ENCODE measurements at regions not wholly inside any gene's neighbourhood (a gene's known extent, or its start where the extent isn't known, plus 50 kb on each side); places are given as distances from the start of the nearest gene placed in this dataset.

GRCh38 chr16:55217392-55217791 lies 106.6 kb upstream of the IRX6 start:
- H3K36me3 Mint-ChIP-seq (ENCODE audit: low read depth): no peaks in the 10 kb centered on the region
- intact Hi-C loops (cut with micrococcal nuclease): no loop called here
- ATAC-seq (ENCODE audit: low read depth) (no peak), DNase-seq (no peak)
- no peaks in the 10 kb centered on the region for H3K4me1 Mint-ChIP-seq
- no peak overlapping the region for H3K27ac Mint-ChIP-seq
- ChIA-PET CTCF (no interaction called here), POLR2A (no interaction called here)
- no peak for TF ChIP-seq CTCF (IDR thresholded peaks at IDR 0.05)
- H3K27me3 Mint-ChIP-seq: peaks cover 11% of the 10 kb centered on the region
- no peak overlapping the region for H3K4me3 Mint-ChIP-seq
- no peaks in the 10 kb centered on the region for H3K9me3 Mint-ChIP-seq

GRCh38 chr16:55221836-55222235 lies 102.2 kb upstream of the IRX6 start:
- H3K36me3 Mint-ChIP-seq (ENCODE audit: low read depth): no peaks in the 10 kb centered on the region
- H3K4me3 Mint-ChIP-seq: no peak overlapping the region
- TF ChIP-seq CTCF (IDR thresholded peaks at IDR 0.05): no peak
- no peaks in the 10 kb centered on the region for H3K4me1 Mint-ChIP-seq
- DNase-seq (no peak), ATAC-seq (ENCODE audit: low read depth) (no peak)
- H3K27ac Mint-ChIP-seq: no peak overlapping the region
- H3K9me3 Mint-ChIP-seq: peaks cover 11% of the 10 kb centered on the region
- intact Hi-C loops (cut with micrococcal nuclease): no loop called here
- POLR2A ChIA-PET: no interaction called here
- peaks cover 8% of the 10 kb centered on the region for H3K27me3 Mint-ChIP-seq
- CTCF ChIA-PET: no interaction called here

- ChIA-PET POLR2A (no interaction called here), CTCF (no interaction called here)
- Mint-ChIP-seq H3K27ac (no peak overlapping the region), H3K36me3 (ENCODE audit: low read depth) (no peaks in the 10 kb centered on the region), H3K27me3 (peaks cover 8% of the 10 kb centered on the region), H3K9me3 (peaks cover 11% of the 10 kb centered on the region), H3K4me1 (no peaks in the 10 kb centered on the region), H3K4me3 (no peak overlapping the region)
- DNase-seq (no peak), ATAC-seq (ENCODE audit: low read depth) (no peak)
- intact Hi-C loops (cut with micrococcal nuclease): no loop called here
- TF ChIP-seq CTCF (IDR thresholded peaks at IDR 0.05): no peak
These were observed 101.5 kb upstream of the IRX6 start for GRCh38 chr16:55222486-55222885.

GRCh38 chr16:55225972-55226542 lies 97.9 kb upstream of the IRX6 start:
- Mint-ChIP-seq H3K27ac (no peak overlapping the region), H3K4me3 (no peak overlapping the region), H3K9me3 (peaks cover 11% of the 10 kb centered on the region), H3K27me3 (peaks cover 1% of the 10 kb centered on the region), H3K36me3 (ENCODE audit: low read depth) (no peaks in the 10 kb centered on the region), H3K4me1 (no peaks in the 10 kb centered on the region)
- ChIA-PET CTCF (no interaction called here), POLR2A (no interaction called here)
- intact Hi-C loops (cut with micrococcal nuclease): no loop called here
- TF ChIP-seq CTCF (IDR thresholded peaks at IDR 0.05): no peak
- DNase-seq (no peak), ATAC-seq (ENCODE audit: low read depth) (no peak)

- no peak overlapping the region for H3K4me3 Mint-ChIP-seq
These were observed 91.2 kb upstream of the IRX6 start for GRCh38 chr16:55232822-55233221.

More at GRCh38 chr16:55232822-55233221, 91.2 kb upstream of the IRX6 start:
- Mint-ChIP-seq H3K4me1 (no peaks in the 10 kb centered on the region), H3K36me3 (ENCODE audit: low read depth) (no peaks in the 10 kb centered on the region), H3K27me3 (peaks cover 3% of the 10 kb centered on the region), H3K9me3 (no peaks in the 10 kb centered on the region), H3K27ac (no peak overlapping the region)
- no peak for DNase-seq
- CTCF ChIA-PET: no interaction called here
- TF ChIP-seq CTCF (IDR thresholded peaks at IDR 0.05): no peak
- intact Hi-C loops (cut with micrococcal nuclease): no loop called here
- POLR2A ChIA-PET: no interaction called here
- no peak for ATAC-seq (ENCODE audit: low read depth)
